ENCODE measurements at regions not wholly inside any gene's neighbourhood (a gene's known extent, or its start where the extent isn't known, plus 50 kb on each side); places are given as distances from the start of the nearest gene placed in this dataset.

GRCh38 chr5:165616490-165617405, 2111.3 kb downstream of the MAT2B start:
- DNase-seq (ENCODE audit: low read depth): peak; percentile 55
- peak; percentile 12 for TF ChIP-seq CTCF (conservative IDR thresholded peaks at IDR 0.05; ENCODE audit: control insufficient read depth, insufficient read depth, low read depth, low read length)
- H3K4me3 ChIP-seq (ENCODE audit: control insufficient read depth, low read depth, low read length): no peak overlapping the region

GRCh38 chr5:165617491-165617890, 2112.1 kb downstream of the MAT2B start:
- DNase-seq (ENCODE audit: low read depth): no peak

GRCh38 chr5:165620394-165620793, 2115.0 kb downstream of the MAT2B start:
- DNase-seq (ENCODE audit: low read depth): peak; percentile 92
- TF ChIP-seq CTCF (conservative IDR thresholded peaks at IDR 0.05; ENCODE audit: control insufficient read depth, insufficient read depth, low read depth, low read length): no peak
- H3K4me3 ChIP-seq (ENCODE audit: control insufficient read depth, low read depth, low read length): no peak overlapping the region

More at GRCh38 chr5:165617491-165617890, 2112.1 kb downstream of the MAT2B start:
- H3K4me3 ChIP-seq (ENCODE audit: control insufficient read depth, low read depth, low read length): no peak overlapping the region
- no peak for TF ChIP-seq CTCF (conservative IDR thresholded peaks at IDR 0.05; ENCODE audit: control insufficient read depth, insufficient read depth, low read depth, low read length)

GRCh38 chr5:165622864-165623536, 2117.6 kb downstream of the MAT2B start:
- no peak overlapping the region for H3K4me3 ChIP-seq (ENCODE audit: control insufficient read depth, low read depth, low read length)
- no peak for DNase-seq (ENCODE audit: low read depth)
- no peak for TF ChIP-seq CTCF (conservative IDR thresholded peaks at IDR 0.05; ENCODE audit: control insufficient read depth, insufficient read depth, low read depth, low read length)

GRCh38 chr5:165624166-165624946, 2118.9 kb downstream of the MAT2B start:
- no peak overlapping the region for H3K4me3 ChIP-seq (ENCODE audit: control insufficient read depth, low read depth, low read length)
- DNase-seq (ENCODE audit: low read depth): no peak
- no peak for TF ChIP-seq CTCF (conservative IDR thresholded peaks at IDR 0.05; ENCODE audit: control insufficient read depth, insufficient read depth, low read depth, low read length)

- TF ChIP-seq CTCF (conservative IDR thresholded peaks at IDR 0.05; ENCODE audit: control insufficient read depth, insufficient read depth, low read depth, low read length): no peak
- H3K4me3 ChIP-seq (ENCODE audit: control insufficient read depth, low read depth, low read length): no peak overlapping the region
- no peak for DNase-seq (ENCODE audit: low read depth)
Observed at GRCh38 chr5:165626161-165626560, 2120.7 kb downstream of the MAT2B start.
